Naive thymus-derived CD4-positive, alpha-beta T cell (primary cell): ENCODE measurements at regions not wholly inside any gene's neighbourhood (a gene's known extent, or its start where the extent isn't known, plus 50 kb on each side); places are given as distances from the start of the nearest gene placed in this dataset.

Experiments used
- ATAC-seq: fragments of 150-1000 bp; cut with Tn5 transposase; 2 replicates; pipeline ENCODE4 v1.10.0; 2021; ENCODE audit warnings: mild to moderate bottlenecking, moderate library complexity
- CTCF ChIA-PET: fragments of 350-600 bp; sonication (Branson Sonifier 250); formaldehyde crosslinking; loops from one replicate; lab custom pipeline; 2021; ENCODE audit warnings: antibody characterized with exemption; lab: Charles Lee
- POLR2A ChIA-PET: fragments of 350-600 bp; sonication (Branson Sonifier 250); formaldehyde crosslinking; loops from one replicate; lab custom pipeline; 2021; ENCODE audit warnings: antibody characterized with exemption, inconsistent platforms; lab: Charles Lee
- DNase-seq, 9 donors: peaks; one replicate each; pipeline versions ENCODE4 v3.0.0 to v3.0.0-alpha.2; 2020 to 2022; ENCODE audit warnings: mixed read lengths in 1 of 9
- H3K27ac ChIP-seq: one replicate; pipeline ENCODE4 v1.7.0; 2013; ENCODE audit warnings: mild to moderate bottlenecking, low read depth, low read length, moderate library complexity
- H3K27me3 ChIP-seq, 2 donors: one replicate each; pipeline ENCODE4 v1.7.0; 2013; ENCODE audit warnings: low read length in 2 of 2, mild to moderate bottlenecking in 2 of 2, moderate library complexity in 2 of 2; ENCODE audit not compliant: control insufficient read depth in 2 of 2, insufficient read depth in 2 of 2
- H3K36me3 ChIP-seq, 3 experiments: 1 replicate in 2 of 3; 2 replicates in 1 of 3; pipeline ENCODE4 v1.7.0; 2013; ENCODE audit warnings: low read length in 3 of 3, mild to moderate bottlenecking in 3 of 3, moderate library complexity in 1 of 3; ENCODE audit not compliant: insufficient read depth in 3 of 3, control insufficient read depth in 2 of 3
- H3K4me1 ChIP-seq, 2 donors: one replicate each; pipeline ENCODE4 v1.7.0; 2013; ENCODE audit warnings: low read length in 2 of 2, mild to moderate bottlenecking in 2 of 2, moderate library complexity in 1 of 2; ENCODE audit not compliant: control insufficient read depth in 2 of 2, insufficient read depth in 2 of 2
- H3K4me3 ChIP-seq: 2 replicates; pipeline ENCODE4 v1.7.0; 2013; ENCODE audit warnings: mild to moderate bottlenecking, low read length
- H3K9me3 ChIP-seq, 3 experiments: 1 replicate in 2 of 3; 2 replicates in 1 of 3; pipeline ENCODE4 v1.7.0; 2013; ENCODE audit warnings: low read length in 3 of 3; ENCODE audit not compliant: control insufficient read depth in 2 of 3
- H3K27ac Mint-ChIP-seq, 9 donors: one replicate each; pipeline ENCODE4 v1.8.0; 2020 to 2022; ENCODE audit warnings: mixed read lengths in 9 of 9, mild to moderate bottlenecking in 8 of 9, moderate library complexity in 5 of 9, inconsistent platforms in 2 of 9
- H3K27me3 Mint-ChIP-seq, 5 donors: one replicate each; pipeline ENCODE4 v1.8.0; 2021 to 2022; ENCODE audit warnings: mixed read lengths in 5 of 5, mild to moderate bottlenecking in 1 of 5
- H3K36me3 Mint-ChIP-seq, 5 donors: one replicate each; pipeline ENCODE4 v1.8.0; 2020 to 2022; ENCODE audit warnings: mixed read lengths in 5 of 5, mild to moderate bottlenecking in 3 of 5, inconsistent platforms in 1 of 5
- H3K4me1 Mint-ChIP-seq, 7 donors: one replicate each; pipeline ENCODE4 v1.8.0; 2020 to 2022; ENCODE audit warnings: mixed read lengths in 7 of 7, mild to moderate bottlenecking in 3 of 7, inconsistent platforms in 1 of 7
- H3K4me3 Mint-ChIP-seq, 10 donors: one replicate each; pipeline ENCODE4 v1.8.0; 2020 to 2022; ENCODE audit warnings: mild to moderate bottlenecking in 10 of 10, mixed read lengths in 10 of 10, moderate library complexity in 6 of 10, inconsistent platforms in 2 of 10
- H3K9me3 Mint-ChIP-seq, 11 donors: one replicate each; pipeline ENCODE4 v1.8.0; 2020 to 2022; ENCODE audit warnings: mixed read lengths in 11 of 11, mild to moderate bottlenecking in 4 of 11, inconsistent platforms in 1 of 11, moderate library complexity in 1 of 11
- intact Hi-C, 2 donors: fragments of 100-400 bp; cut with micrococcal nuclease; formaldehyde crosslinking; loops; one replicate each; pipeline ENCODE4 v1.15.1; 2023

DNA sequence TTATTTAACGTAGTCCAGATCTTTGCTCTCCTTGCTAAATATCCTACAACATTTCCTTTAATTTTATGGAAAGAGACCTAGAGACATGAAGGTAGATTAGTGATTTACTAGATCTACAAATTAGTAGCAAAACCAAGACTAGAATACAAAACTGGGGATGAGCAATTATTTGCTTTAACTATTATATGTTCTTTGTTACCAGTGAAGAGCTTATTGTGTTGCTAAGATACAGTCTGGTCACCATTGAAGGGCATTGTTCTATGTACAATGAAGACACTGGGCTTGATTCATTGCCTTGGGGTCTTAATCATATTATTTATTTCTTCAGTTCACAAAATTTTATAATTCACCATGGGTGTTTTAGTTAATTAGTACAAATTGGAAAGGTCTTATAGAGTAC, 88.3 kb downstream of the S1PR1 start:
- Mint-ChIP-seq H3K36me3 (no peaks in the 10 kb centered on the region), H3K4me1 (peaks cover 0 to 8% (median 0%) of the 10 kb centered on the region in 7 donors), H3K27ac (no peak overlapping the region), H3K27me3 (peaks cover 0 to 59% (median 0%) of the 10 kb centered on the region in 5 donors), H3K9me3 (peaks cover 0 to 1% (median 0%) of the 10 kb centered on the region in 11 donors), H3K4me3 (no peak overlapping the region)
- no peaks in the 10 kb centered on the region for H3K27me3 ChIP-seq
- no peaks in the 10 kb centered on the region for H3K4me1 ChIP-seq
- H3K9me3 ChIP-seq: no peaks in the 10 kb centered on the region
- no peaks in the 10 kb centered on the region for H3K36me3 ChIP-seq
- POLR2A ChIA-PET: no interaction called here
- CTCF ChIA-PET: no interaction called here
- ATAC-seq: no peak
- no peak overlapping the region for H3K27ac ChIP-seq
- no peak overlapping the region for H3K4me3 ChIP-seq
- intact Hi-C loops: no loop called here
- no peak for DNase-seq

DNA sequence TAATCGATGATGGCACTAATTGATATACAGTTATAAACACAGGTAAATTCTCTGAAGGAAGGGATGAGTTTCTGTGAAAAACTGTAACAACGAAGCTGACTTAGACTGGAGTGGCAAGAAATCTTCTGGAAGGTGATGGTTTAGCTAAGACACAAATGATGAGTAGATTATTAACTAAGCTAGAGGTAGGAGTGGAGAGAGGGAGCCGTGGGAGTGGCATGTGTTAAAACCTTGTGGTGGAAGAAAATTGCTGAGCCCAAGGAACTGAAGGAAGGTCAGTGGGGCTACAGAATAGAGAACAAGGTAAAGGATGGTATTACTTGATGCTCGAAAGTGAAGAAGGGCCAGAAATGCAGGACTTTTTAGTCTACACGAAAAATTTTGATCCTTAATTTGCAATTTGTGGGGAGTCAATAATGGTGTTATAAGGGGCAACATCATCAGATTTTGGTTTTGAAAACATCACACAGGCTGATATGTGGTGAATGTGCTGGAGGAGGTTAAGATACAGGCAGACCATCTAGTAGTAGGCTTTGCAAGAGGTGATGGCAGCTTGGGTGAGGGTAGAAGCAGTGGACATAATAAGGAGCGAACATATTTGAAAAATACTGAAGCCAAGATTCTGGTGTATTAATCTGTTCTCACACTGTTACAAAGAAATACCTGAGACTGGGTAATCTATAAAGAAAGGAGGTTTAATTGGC, 93.8 kb downstream of the S1PR1 start:
- Histone ChIP-seq H3K4me3 (no peak overlapping the region), H3K27me3 (no peaks in the 10 kb centered on the region), H3K9me3 (no peaks in the 10 kb centered on the region), H3K4me1 (peaks cover 0 to 6% of the 10 kb centered on the region in 2 donors), H3K27ac (no peak overlapping the region), H3K36me3 (no peaks in the 10 kb centered on the region)
- POLR2A ChIA-PET: interaction anchor here (1.3 to 1.5 kb wide), 2 partner anchors 13 to 21 kb away, joined by 3 to 5 read pairs; no protein-coding TSS in a partner anchor
- peaks cover 0 to 26% (median 0%) of the 10 kb centered on the region in 7 donors for H3K4me1 Mint-ChIP-seq
- peaks cover 0 to 23% (median 0%) of the 10 kb centered on the region in 5 donors for H3K27me3 Mint-ChIP-seq
- no peak for DNase-seq
- H3K4me3 Mint-ChIP-seq: no peak overlapping the region
- H3K36me3 Mint-ChIP-seq: peaks cover 0 to 9% (median 0%) of the 10 kb centered on the region in 5 donors
- H3K9me3 Mint-ChIP-seq: peaks cover 0 to 8% (median 0%) of the 10 kb centered on the region in 11 donors
- no peak for ATAC-seq
- peak overlapping the region in 1 of 9 donors; percentile 13 for H3K27ac Mint-ChIP-seq
- intact Hi-C loops: loop anchor here in 1 of 2 donors (2.0 kb wide), 1 partner anchor 16 kb away; no protein-coding TSS in a partner anchor
- CTCF ChIA-PET: interaction anchor here (1.2 kb wide), 1 partner anchor 21 kb away, joined by 4 read pairs; no protein-coding TSS in a partner anchor

DNA sequence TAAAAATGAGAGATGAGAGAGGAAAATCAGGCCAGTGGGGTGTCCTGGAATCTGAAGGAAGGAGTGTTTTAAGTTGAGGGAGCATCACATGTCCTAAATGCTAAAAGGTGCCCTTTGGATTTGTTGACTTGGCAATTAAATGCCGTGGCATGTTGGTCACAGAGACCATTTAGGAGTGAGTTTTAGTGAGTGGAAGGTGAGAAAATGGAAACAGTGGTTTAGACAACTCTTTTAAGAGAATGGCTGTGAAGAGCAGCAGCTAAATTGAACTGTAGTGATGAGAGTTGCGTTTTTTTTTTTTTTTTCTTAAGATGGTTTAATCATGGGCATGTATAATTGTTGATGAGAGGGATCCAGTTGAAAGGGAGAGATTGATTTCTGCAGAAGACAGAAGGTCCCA, 95.0 kb downstream of the S1PR1 start:
- peaks cover 0 to 28% (median 0%) of the 10 kb centered on the region in 7 donors for H3K4me1 Mint-ChIP-seq
- DNase-seq (no peak), ATAC-seq (no peak)
- peaks cover 0 to 14% (median 0%) of the 10 kb centered on the region in 5 donors for H3K36me3 Mint-ChIP-seq
- ChIA-PET POLR2A (no interaction called here), CTCF (no interaction called here)
- Histone ChIP-seq H3K4me1 (peaks cover 0 to 6% of the 10 kb centered on the region in 2 donors), H3K9me3 (no peaks in the 10 kb centered on the region), H3K27me3 (no peaks in the 10 kb centered on the region), H3K27ac (no peak overlapping the region), H3K36me3 (no peaks in the 10 kb centered on the region), H3K4me3 (no peak overlapping the region)
- peaks cover 0 to 12% (median 0%) of the 10 kb centered on the region in 11 donors for H3K9me3 Mint-ChIP-seq
- H3K4me3 Mint-ChIP-seq: no peak overlapping the region
- intact Hi-C loops: loop anchor here (2.0 kb wide), 2 partner anchors 15 to 17 kb away; no protein-coding TSS in a partner anchor
- H3K27me3 Mint-ChIP-seq: peaks cover 0 to 17% (median 0%) of the 10 kb centered on the region in 5 donors
- H3K27ac Mint-ChIP-seq: peak overlapping the region in 1 of 9 donors; percentile 21

DNA sequence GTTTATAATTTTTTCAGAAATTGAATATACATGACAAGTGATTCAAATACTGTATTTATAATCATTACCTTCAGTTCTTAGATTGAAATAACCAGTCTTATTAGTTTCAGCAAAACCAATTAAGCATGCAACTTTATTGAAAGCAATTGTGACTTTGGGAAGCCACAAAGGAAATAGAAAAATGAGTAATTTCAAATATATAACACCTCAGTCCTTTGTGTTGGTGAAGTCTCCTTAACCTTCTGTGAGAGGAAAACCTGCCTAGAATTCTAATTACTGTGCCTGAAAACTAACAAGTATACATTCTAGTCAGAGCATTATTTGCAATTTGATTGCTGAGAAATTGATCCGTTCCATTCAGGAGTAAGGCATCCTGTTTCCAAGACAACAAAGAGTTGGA, 95.8 kb downstream of the S1PR1 start:
- Histone ChIP-seq H3K9me3 (no peaks in the 10 kb centered on the region), H3K27me3 (no peaks in the 10 kb centered on the region), H3K4me1 (peaks cover 0 to 6% of the 10 kb centered on the region in 2 donors), H3K27ac (no peak overlapping the region), H3K36me3 (no peaks in the 10 kb centered on the region), H3K4me3 (no peak overlapping the region)
- peaks cover 0 to 15% (median 0%) of the 10 kb centered on the region in 5 donors for H3K36me3 Mint-ChIP-seq
- H3K27me3 Mint-ChIP-seq: peaks cover 0 to 9% (median 0%) of the 10 kb centered on the region in 5 donors
- DNase-seq (no peak), ATAC-seq (no peak)
- intact Hi-C loops: loop anchor here in 1 of 2 donors (2.0 kb wide), 1 partner anchor 18 kb away; no protein-coding TSS in a partner anchor
- peaks cover 0 to 13% (median 0%) of the 10 kb centered on the region in 11 donors for H3K9me3 Mint-ChIP-seq
- ChIA-PET POLR2A (interaction anchor here (0.8 kb wide), 1 partner anchor 25 kb away, joined by 3 read pairs; no protein-coding TSS in a partner anchor), CTCF (no interaction called here)
- H3K4me3 Mint-ChIP-seq: no peak overlapping the region
- peaks cover 0 to 29% (median 0%) of the 10 kb centered on the region in 7 donors for H3K4me1 Mint-ChIP-seq
- H3K27ac Mint-ChIP-seq: no peak overlapping the region

DNA sequence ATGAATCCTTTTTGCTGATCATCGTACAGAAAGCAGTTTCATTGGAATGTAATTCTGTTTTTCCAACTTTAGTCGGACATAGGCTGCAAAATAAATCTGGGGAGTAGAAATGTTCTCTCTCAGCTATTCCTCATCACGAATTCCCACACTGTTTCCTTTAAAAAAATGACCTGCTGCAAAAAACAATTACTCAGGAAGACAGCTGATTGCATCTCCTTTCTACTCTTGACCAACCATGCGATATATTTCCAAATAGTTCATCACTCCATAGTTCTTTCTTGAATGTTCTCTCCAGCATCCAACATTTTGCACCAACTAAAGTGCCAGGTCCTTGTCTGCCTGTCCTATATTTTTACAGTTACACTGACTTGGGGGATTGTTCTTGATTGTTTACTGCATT, 96.4 kb downstream of the S1PR1 start:
- peaks cover 0 to 13% (median 0%) of the 10 kb centered on the region in 11 donors for H3K9me3 Mint-ChIP-seq

DNA sequence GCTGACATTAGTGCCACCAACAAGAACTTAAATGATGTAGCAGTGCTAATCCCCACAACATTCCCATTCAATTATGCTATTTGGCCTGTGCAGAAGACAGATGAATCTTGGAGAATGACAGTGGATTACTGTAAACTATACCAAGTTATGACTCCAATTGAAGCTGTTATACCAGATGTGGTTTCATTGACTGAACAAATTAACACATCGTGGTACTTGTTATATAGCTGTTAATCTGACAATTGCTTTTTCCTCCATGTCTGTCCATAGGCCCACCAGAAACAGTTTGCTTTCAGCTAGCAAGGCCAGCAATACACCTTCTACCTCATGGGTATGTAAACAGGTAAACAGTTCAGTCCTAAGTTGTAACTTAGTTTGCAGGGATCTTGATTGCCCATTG, 101.1 kb downstream of the S1PR1 start:
- POLR2A ChIA-PET: interaction anchor here (1.0 kb wide), 1 partner anchor 20 kb away, joined by 3 read pairs; no protein-coding TSS in a partner anchor

More for the DNA sequence above, 96.4 kb downstream of the S1PR1 start:
- POLR2A ChIA-PET: interaction anchor here (0.8 to 1.7 kb wide), 2 partner anchors 24 kb away, joined by 3 to 5 read pairs; no protein-coding TSS in a partner anchor
- H3K36me3 Mint-ChIP-seq: peaks cover 0 to 15% (median 0%) of the 10 kb centered on the region in 5 donors
- H3K4me1 Mint-ChIP-seq: peaks cover 0 to 34% (median 0%) of the 10 kb centered on the region in 7 donors
- Histone ChIP-seq H3K4me1 (peaks cover 0 to 11% of the 10 kb centered on the region in 2 donors), H3K9me3 (no peaks in the 10 kb centered on the region), H3K27ac (no peak overlapping the region), H3K36me3 (no peaks in the 10 kb centered on the region), H3K27me3 (no peaks in the 10 kb centered on the region), H3K4me3 (no peak overlapping the region)
- DNase-seq (no peak), ATAC-seq (no peak)
- intact Hi-C loops: loop anchor here in 1 of 2 donors (2.0 kb wide), 1 partner anchor 18 kb away; no protein-coding TSS in a partner anchor
- H3K27me3 Mint-ChIP-seq: peaks cover 0 to 6% (median 0%) of the 10 kb centered on the region in 5 donors
- CTCF ChIA-PET: no interaction called here
- no peak overlapping the region for H3K4me3 Mint-ChIP-seq
- no peak overlapping the region for H3K27ac Mint-ChIP-seq

More for the DNA sequence above, 101.1 kb downstream of the S1PR1 start:
- CTCF ChIA-PET: interaction anchor here (0.6 to 1.7 kb wide), 2 partner anchors 20 to 45 kb away, joined by 3 to 5 read pairs; no protein-coding TSS in a partner anchor
- ATAC-seq: peak; percentile 14
- H3K4me3 ChIP-seq: no peak overlapping the region
- intact Hi-C loops: no loop called here
- H3K27me3 Mint-ChIP-seq: peaks cover 0 to 13% (median 0%) of the 10 kb centered on the region in 5 donors
- DNase-seq: no peak
- H3K27me3 ChIP-seq: no peaks in the 10 kb centered on the region
- H3K36me3 Mint-ChIP-seq: peaks cover 0 to 7% (median 1%) of the 10 kb centered on the region in 5 donors
- no peak overlapping the region for H3K4me3 Mint-ChIP-seq
- no peaks in the 10 kb centered on the region for H3K36me3 ChIP-seq
- H3K9me3 Mint-ChIP-seq: peaks cover 0 to 17% (median 4%) of the 10 kb centered on the region in 11 donors
- no peak overlapping the region for H3K27ac Mint-ChIP-seq
- no peak overlapping the region for H3K27ac ChIP-seq
- H3K9me3 ChIP-seq: no peaks in the 10 kb centered on the region
- peaks cover 0 to 5% of the 10 kb centered on the region in 2 donors for H3K4me1 ChIP-seq
- peaks cover 0 to 24% (median 0%) of the 10 kb centered on the region in 7 donors for H3K4me1 Mint-ChIP-seq
